Neural crest cell (in vitro differentiated cells): ENCODE measurements at regions not wholly inside any gene's neighbourhood (a gene's known extent, or its start where the extent isn't known, plus 50 kb on each side); places are given as distances from the start of the nearest gene placed in this dataset.

Experiments
- DNase-seq: peaks from one replicate; pipeline ENCODE4 v3.0.0; 2021; ENCODE audit warnings: low read depth, mixed read lengths, low spot score
- H3K27ac Mint-ChIP-seq: one replicate; pipeline ENCODE4 v1.8.0; 2021; ENCODE audit warnings: mild to moderate bottlenecking, mixed read lengths; ENCODE audit not compliant: unreplicated experiment
- H3K27me3 Mint-ChIP-seq: 2 replicates; pipeline ENCODE4 v1.8.0; 2021; ENCODE audit warnings: low read depth, mild to moderate bottlenecking, mixed read lengths
- H3K36me3 Mint-ChIP-seq: 2 replicates; pipeline ENCODE4 v1.8.0; 2021; ENCODE audit warnings: low read depth, mild to moderate bottlenecking, mixed read lengths
- H3K4me1 Mint-ChIP-seq: 2 replicates; pipeline ENCODE4 v1.8.0; 2021; ENCODE audit warnings: mixed read lengths
- H3K4me3 Mint-ChIP-seq: one replicate; pipeline ENCODE4 v1.8.0; 2021; ENCODE audit warnings: mild to moderate bottlenecking, mixed read lengths
- H3K9me3 Mint-ChIP-seq: 2 replicates; pipeline ENCODE4 v1.8.0; 2021; ENCODE audit warnings: mixed read lengths
- CTCF ChIP-seq: fragments of 200-600 bp; sonication (generic); conservative IDR thresholded peaks from 2 replicates; pipeline ENCODE4 v1.5.0; 2021; ENCODE audit warnings: antibody characterized with exemption, mild to moderate bottlenecking

DNA sequence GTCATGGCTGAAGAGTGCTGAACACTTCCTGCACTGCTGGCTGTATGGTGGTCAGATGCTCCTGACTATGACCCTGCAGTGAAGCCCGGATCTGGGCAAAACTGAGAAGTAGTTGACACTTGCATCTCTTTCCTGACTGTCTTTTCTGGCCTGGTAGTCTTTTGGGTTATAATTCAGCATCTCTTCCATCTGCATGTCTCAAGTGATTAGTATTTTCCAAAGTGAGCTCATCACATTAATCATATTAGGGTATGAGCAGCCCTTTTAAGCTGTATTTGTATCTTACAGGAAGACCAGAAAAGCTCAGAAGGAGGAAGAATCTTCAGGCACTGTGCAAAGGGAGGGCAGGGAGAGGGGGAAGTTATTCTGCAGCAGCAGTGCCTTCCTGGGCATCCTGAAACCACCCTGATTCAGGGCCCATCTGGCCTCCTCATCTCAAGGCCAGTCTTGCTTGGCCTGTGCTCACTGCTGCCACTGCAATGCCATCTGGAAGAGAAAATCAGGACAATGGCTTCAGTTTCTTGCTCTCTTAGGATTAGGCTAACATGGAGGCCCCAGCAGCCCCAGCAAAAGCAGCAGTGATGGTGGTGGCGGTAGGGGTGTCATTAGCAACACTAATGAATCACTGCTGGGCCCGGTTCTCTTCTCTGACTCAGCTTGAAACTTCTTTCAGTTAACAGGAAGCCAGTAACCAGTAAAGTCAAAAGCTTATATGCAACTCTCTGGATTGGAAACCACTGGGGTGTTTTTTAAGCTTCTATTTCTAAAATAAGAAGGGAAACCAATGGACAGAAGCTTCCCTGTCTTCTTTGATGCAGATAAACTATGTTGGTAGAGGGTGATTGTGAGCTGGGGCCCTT, 63.3 kb upstream of the WDR26 start:
- no peak for DNase-seq
- TF ChIP-seq CTCF = no peak
- H3K27me3 Mint-ChIP-seq = no peaks in the 10 kb centered on the region
- no peak overlapping the region for H3K27ac Mint-ChIP-seq
- H3K4me1 Mint-ChIP-seq = peaks cover 35% of the 10 kb centered on the region
- H3K9me3 Mint-ChIP-seq = peaks cover 4% of the 10 kb centered on the region
- no peak overlapping the region for H3K4me3 Mint-ChIP-seq
- peaks cover 2% of the 10 kb centered on the region for H3K36me3 Mint-ChIP-seq

- no peak for DNase-seq
- Mint-ChIP-seq H3K4me1 (peaks cover 43% of the 10 kb centered on the region), H3K27me3 (no peaks in the 10 kb centered on the region), H3K36me3 (peaks cover 2% of the 10 kb centered on the region), H3K9me3 (peaks cover 4% of the 10 kb centered on the region), H3K4me3 (no peak overlapping the region), H3K27ac (no peak overlapping the region)
- TF ChIP-seq CTCF = no peak
These were observed 64.1 kb upstream of the WDR26 start for GRCh38 chr1:224498574-224499170.

DNA sequence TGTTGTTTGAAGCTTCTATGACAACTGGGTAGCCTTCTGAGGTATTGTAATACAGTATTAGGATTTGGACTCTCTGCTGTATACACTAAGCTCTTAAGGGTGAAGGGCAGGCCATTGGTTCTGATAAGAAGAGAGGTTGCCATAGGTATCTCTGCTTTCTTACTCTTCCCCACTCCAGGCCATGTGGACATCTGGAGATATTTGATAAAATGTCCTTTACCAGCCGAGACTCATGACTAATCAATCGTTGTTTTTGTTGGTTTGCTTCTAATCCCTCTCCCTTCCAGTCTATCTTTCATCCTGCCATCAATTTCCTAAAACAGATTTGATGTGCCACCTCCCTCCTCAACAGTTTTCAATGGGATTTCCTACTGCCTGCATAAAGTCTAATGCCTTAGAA, 64.6 kb upstream of the WDR26 start:
- peaks cover 47% of the 10 kb centered on the region for H3K4me1 Mint-ChIP-seq
- peaks cover 2% of the 10 kb centered on the region for H3K36me3 Mint-ChIP-seq
- no peak for DNase-seq
- H3K27me3 Mint-ChIP-seq = no peaks in the 10 kb centered on the region
- TF ChIP-seq CTCF = no peak
- H3K4me3 Mint-ChIP-seq = no peak overlapping the region
- peaks cover 4% of the 10 kb centered on the region for H3K9me3 Mint-ChIP-seq
- H3K27ac Mint-ChIP-seq = no peak overlapping the region

DNA sequence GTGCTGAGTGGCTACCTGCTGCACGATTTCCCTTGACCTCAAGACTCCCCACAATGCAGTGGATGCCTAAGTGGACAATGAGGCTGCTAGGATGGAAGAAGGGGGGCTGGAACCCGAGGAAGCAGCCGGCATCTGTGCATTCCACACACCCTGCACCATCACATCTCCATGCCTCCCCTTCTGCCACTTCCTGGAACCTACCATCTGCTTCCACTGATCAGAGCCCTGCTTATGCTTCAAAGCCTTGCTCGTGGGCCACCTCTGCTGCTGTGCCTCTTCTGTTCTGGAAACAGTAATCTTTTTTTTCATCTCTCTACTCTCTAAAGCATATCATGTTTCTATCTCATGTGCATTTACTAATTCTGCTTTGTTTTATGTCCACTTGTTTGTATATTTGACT, 66.2 kb upstream of the WDR26 start:
- Mint-ChIP-seq H3K9me3 (peaks cover 4% of the 10 kb centered on the region), H3K4me3 (no peak overlapping the region), H3K27me3 (no peaks in the 10 kb centered on the region), H3K36me3 (no peaks in the 10 kb centered on the region), H3K4me1 (peaks cover 49% of the 10 kb centered on the region), H3K27ac (no peak overlapping the region)
- no peak for TF ChIP-seq CTCF
- no peak for DNase-seq

DNA sequence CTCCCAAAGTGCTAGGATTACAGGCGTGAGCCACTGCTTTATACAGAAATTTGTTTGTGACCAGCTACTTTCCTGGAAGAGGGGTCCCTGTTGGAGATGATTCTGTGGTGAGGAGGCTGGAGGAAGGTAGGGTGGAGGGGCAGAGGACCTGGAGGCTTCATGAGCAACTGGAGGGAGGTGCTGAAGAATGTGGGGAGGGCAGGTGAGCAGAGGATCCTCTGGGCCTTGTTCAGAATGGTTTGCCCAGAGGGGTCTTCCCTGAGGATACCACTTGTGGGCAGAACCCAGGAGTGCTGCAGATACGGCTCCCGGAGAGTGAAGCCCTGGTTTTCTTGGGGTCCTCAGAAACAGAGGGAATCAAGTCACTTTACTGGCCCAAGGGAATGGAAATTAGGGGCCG, 67.2 kb upstream of the WDR26 start:
- Mint-ChIP-seq H3K4me1 (peaks cover 58% of the 10 kb centered on the region), H3K27ac (peak overlapping the region; percentile 89), H3K4me3 (no peak overlapping the region), H3K9me3 (peaks cover 1% of the 10 kb centered on the region), H3K36me3 (no peaks in the 10 kb centered on the region), H3K27me3 (no peaks in the 10 kb centered on the region)
- no peak for DNase-seq
- no peak for TF ChIP-seq CTCF
